ENCODE measurements at regions not wholly inside any gene's neighbourhood (a gene's known extent, or its start where the extent isn't known, plus 50 kb on each side); places are given as distances from the start of the nearest gene placed in this dataset.

- H3K4me3 ChIP-seq (ENCODE audit: low read depth, low read length): no peak overlapping the region
- TF ChIP-seq CTCF (conservative IDR thresholded peaks at IDR 0.05; ENCODE audit: low read depth, low read length): no peak
- no peak for DNase-seq (ENCODE audit: low read depth)
Observed at GRCh38 chr3:24639481-24640329, 145.1 kb upstream of the THRB start.

GRCh38 chr3:24640330-24640877 lies 145.8 kb upstream of the THRB start:
- peak; percentile 80 for TF ChIP-seq CTCF (conservative IDR thresholded peaks at IDR 0.05; ENCODE audit: low read depth, low read length)
- no peak for DNase-seq (ENCODE audit: low read depth)
- H3K4me3 ChIP-seq (ENCODE audit: low read depth, low read length): no peak overlapping the region

GRCh38 chr3:24641628-24642027 lies 147.0 kb upstream of the THRB start:
- TF ChIP-seq CTCF (conservative IDR thresholded peaks at IDR 0.05; ENCODE audit: low read depth, low read length): no peak
- no peak overlapping the region for H3K4me3 ChIP-seq (ENCODE audit: low read depth, low read length)
- DNase-seq (ENCODE audit: low read depth): no peak

- no peak for DNase-seq (ENCODE audit: low read depth)
- TF ChIP-seq CTCF (conservative IDR thresholded peaks at IDR 0.05; ENCODE audit: low read depth, low read length): no peak
- no peak overlapping the region for H3K4me3 ChIP-seq (ENCODE audit: low read depth, low read length)
Observed at GRCh38 chr3:24645047-24645446, 150.4 kb upstream of the THRB start.

GRCh38 chr3:24646790-24647189 lies 152.1 kb upstream of the THRB start:
- TF ChIP-seq CTCF (conservative IDR thresholded peaks at IDR 0.05; ENCODE audit: low read depth, low read length): no peak
- DNase-seq (ENCODE audit: low read depth): no peak
- H3K4me3 ChIP-seq (ENCODE audit: low read depth, low read length): no peak overlapping the region

- H3K4me3 ChIP-seq (ENCODE audit: low read depth, low read length): no peak overlapping the region
- TF ChIP-seq CTCF (conservative IDR thresholded peaks at IDR 0.05; ENCODE audit: low read depth, low read length): no peak
- no peak for DNase-seq (ENCODE audit: low read depth)
Observed at GRCh38 chr3:24648063-24648462, 153.4 kb upstream of the THRB start.

- no peak for TF ChIP-seq CTCF (conservative IDR thresholded peaks at IDR 0.05; ENCODE audit: low read depth, low read length)
- DNase-seq (ENCODE audit: low read depth): no peak
- H3K4me3 ChIP-seq (ENCODE audit: low read depth, low read length): no peak overlapping the region
Observed at GRCh38 chr3:24650839-24651238, 156.2 kb upstream of the THRB start.

Data from epithelial cell of proximal tubule (primary cell).